ENCODE measurements at regions not wholly inside any gene's neighbourhood (a gene's known extent, or its start where the extent isn't known, plus 50 kb on each side); places are given as distances from the start of the nearest gene placed in this dataset.

GRCh38 chr1:198970916-198971315 lies 332.1 kb downstream of the PTPRC start:
- TF ChIP-seq, protein P1, sequence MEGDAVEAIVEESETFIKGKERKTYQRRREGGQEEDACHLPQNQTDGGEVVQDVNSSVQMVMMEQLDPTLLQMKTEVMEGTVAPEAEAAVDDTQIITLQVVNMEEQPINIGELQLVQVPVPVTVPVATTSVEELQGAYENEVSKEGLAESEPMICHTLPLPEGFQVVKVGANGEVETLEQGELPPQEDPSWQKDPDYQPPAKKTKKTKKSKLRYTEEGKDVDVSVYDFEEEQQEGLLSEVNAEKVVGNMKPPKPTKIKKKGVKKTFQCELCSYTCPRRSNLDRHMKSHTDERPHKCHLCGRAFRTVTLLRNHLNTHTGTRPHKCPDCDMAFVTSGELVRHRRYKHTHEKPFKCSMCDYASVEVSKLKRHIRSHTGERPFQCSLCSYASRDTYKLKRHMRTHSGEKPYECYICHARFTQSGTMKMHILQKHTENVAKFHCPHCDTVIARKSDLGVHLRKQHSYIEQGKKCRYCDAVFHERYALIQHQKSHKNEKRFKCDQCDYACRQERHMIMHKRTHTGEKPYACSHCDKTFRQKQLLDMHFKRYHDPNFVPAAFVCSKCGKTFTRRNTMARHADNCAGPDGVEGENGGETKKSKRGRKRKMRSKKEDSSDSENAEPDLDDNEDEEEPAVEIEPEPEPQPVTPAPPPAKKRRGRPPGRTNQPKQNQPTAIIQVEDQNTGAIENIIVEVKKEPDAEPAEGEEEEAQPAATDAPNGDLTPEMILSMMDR (IDR thresholded peaks at IDR 0.05; ENCODE audit: insufficient read depth, low read depth, low read length), result no peak
- TF ChIP-seq EZH2 (IDR thresholded peaks at IDR 0.05; ENCODE audit: insufficient read depth, low read length), result no peak

All from astrocyte (in vitro differentiated cells and primary cell).